IPS-15b (cell line): ENCODE measurements at regions not wholly inside any gene's neighbourhood (a gene's known extent, or its start where the extent isn't known, plus 50 kb on each side); places are given as distances from the start of the nearest gene placed in this dataset.
"Not testable (repeated sequence)": the region's sequence is repeated elsewhere in the genome, so short reads cannot be mapped to it uniquely, and the experiment has no call there.

Source experiments
- H3K27me3 ChIP-seq: one replicate; pipeline ENCODE4 v1.6.1; 2013; ENCODE audit warnings: low read length; ENCODE audit not compliant: control insufficient read depth, insufficient read depth
- H3K36me3 ChIP-seq: one replicate; pipeline ENCODE4 v1.6.1; 2013; ENCODE audit warnings: low read length; ENCODE audit not compliant: control insufficient read depth, insufficient read depth
- H3K4me1 ChIP-seq: one replicate; pipeline ENCODE4 v1.6.1; 2013; ENCODE audit warnings: mild to moderate bottlenecking, low read length; ENCODE audit not compliant: control insufficient read depth, insufficient read depth
- H3K4me3 ChIP-seq: one replicate; pipeline ENCODE4 v1.5.1; 2013; ENCODE audit warnings: low read depth, low read length
- H3K9ac ChIP-seq: one replicate; pipeline ENCODE4 v1.6.1; 2013; ENCODE audit warnings: low read depth, mild to moderate bottlenecking, low read length
- H3K9me3 ChIP-seq: one replicate; pipeline ENCODE4 v1.6.1; 2013; ENCODE audit warnings: mild to moderate bottlenecking, low read length; ENCODE audit not compliant: control insufficient read depth, insufficient read depth

DNA sequence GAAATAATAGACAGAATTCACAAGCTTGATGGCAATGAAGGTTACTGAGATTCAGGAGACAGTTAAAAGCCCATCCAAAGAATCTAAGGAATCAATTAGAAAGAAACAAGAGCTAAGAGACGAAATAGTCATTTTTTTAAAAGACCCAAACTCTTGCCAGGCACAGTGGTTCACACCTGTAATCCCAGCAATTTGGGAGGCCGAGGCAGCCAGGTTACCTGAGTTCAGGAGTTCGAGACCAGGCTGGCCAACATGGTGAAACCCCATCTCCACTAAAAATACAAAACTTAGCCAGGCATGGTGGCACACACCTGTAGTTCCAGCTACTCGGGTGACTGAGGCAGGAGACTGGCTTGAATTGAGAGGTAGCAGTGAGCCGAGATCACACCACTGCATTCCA, 647.2 kb upstream of the TPTE start:
- peaks cover 16% of the 10 kb centered on the region for H3K9me3 ChIP-seq
- not testable (repeated sequence) for H3K9ac ChIP-seq, H3K27me3 ChIP-seq, H3K36me3 ChIP-seq, H3K4me1 ChIP-seq, H3K4me3 ChIP-seq

- H3K4me3 ChIP-seq, H3K9ac ChIP-seq, H3K27me3 ChIP-seq, H3K4me1 ChIP-seq, H3K36me3 ChIP-seq: not testable (repeated sequence)
- peaks cover 28% of the 10 kb centered on the region for H3K9me3 ChIP-seq
Observed at GRCh38 chr21:9881430-9881829, 640.0 kb upstream of the TPTE start.

DNA sequence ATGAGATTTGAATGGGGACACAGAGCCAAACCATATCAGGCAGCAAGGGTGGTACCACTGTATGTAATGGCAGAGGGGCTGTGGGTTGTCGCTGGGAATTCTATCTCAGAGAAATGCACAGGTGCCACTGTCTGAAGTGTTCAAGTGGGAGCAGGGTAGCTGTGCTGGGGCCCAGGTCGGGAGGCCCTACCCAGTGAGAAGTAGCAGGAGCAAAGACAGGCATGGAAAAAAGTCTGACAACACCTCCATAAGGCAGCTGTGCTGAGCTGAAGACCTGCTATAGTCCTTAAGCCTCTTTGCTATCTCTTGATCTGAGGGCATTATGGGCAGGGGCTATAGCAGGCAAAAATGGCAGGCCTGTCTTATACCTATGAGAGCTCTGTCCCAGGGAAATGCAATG, 638.3 kb upstream of the TPTE start:
- H3K9me3 ChIP-seq, result peaks cover 21% of the 10 kb centered on the region
- H3K27me3 ChIP-seq, H3K36me3 ChIP-seq, H3K4me3 ChIP-seq, H3K4me1 ChIP-seq, H3K9ac ChIP-seq: not testable (repeated sequence)

GRCh38 chr21:9883571-9884282, 637.7 kb upstream of the TPTE start:
- not testable (repeated sequence) for H3K4me1 ChIP-seq, H3K4me3 ChIP-seq, H3K36me3 ChIP-seq, H3K27me3 ChIP-seq, H3K9ac ChIP-seq
- H3K9me3 ChIP-seq, result peaks cover 21% of the 10 kb centered on the region

DNA sequence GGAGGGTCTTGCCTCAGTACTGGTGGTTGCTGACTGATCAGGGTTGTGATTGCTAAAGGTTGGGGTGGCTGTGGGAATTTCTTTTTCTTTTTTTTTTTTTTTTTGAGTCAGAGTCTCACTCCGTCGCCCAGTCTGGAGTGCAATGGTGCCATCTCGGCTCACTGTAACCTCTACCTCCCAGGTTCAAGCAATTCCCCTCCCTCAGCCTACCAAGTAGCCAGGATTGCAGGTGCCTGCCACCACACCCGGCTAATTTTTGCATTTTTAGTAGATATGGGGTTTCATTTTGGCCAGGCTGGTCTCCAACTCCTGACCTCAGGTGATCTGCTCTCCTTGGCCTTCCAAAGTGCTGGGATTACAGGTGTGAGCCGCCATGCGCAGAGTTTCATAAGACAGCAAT, 632.9 kb upstream of the TPTE start:
- H3K27me3 ChIP-seq, H3K9ac ChIP-seq, H3K36me3 ChIP-seq, H3K4me3 ChIP-seq, H3K4me1 ChIP-seq: not testable (repeated sequence)
- H3K9me3 ChIP-seq, result peaks cover 16% of the 10 kb centered on the region

GRCh38 chr21:9903579-9903978, 617.8 kb upstream of the TPTE start:
- H3K9ac ChIP-seq, H3K27me3 ChIP-seq, H3K4me1 ChIP-seq, H3K36me3 ChIP-seq, H3K4me3 ChIP-seq: not testable (repeated sequence)
- H3K9me3 ChIP-seq, result peaks cover 15% of the 10 kb centered on the region

DNA sequence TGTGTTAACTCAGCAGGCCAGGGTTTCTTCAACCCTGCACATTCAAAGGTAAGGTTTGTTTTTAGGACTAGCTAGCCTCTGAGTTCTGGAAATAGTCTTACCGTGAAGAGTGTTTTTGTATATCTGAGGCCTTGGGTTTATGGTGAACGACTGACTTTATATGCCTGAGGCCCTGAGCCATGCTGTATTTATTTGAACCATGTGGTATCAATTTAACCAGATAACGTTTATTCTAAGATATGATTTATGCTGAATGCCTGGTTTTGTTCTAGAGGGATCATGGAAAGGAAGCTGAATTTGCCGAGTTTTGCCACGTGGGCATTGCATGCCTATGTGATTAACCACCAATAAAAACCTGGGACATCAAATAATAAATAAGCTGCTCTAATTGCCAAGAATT, 607.2 kb upstream of the TPTE start:
- not testable (repeated sequence) for H3K27me3 ChIP-seq, H3K36me3 ChIP-seq, H3K4me3 ChIP-seq, H3K9ac ChIP-seq, H3K4me1 ChIP-seq
- H3K9me3 ChIP-seq, result peaks cover 14% of the 10 kb centered on the region

GRCh38 chr21:9919446-9919845, 601.9 kb upstream of the TPTE start:
- not testable (repeated sequence) for H3K9me3 ChIP-seq, H3K9ac ChIP-seq, H3K4me3 ChIP-seq, H3K36me3 ChIP-seq, H3K27me3 ChIP-seq, H3K4me1 ChIP-seq

DNA sequence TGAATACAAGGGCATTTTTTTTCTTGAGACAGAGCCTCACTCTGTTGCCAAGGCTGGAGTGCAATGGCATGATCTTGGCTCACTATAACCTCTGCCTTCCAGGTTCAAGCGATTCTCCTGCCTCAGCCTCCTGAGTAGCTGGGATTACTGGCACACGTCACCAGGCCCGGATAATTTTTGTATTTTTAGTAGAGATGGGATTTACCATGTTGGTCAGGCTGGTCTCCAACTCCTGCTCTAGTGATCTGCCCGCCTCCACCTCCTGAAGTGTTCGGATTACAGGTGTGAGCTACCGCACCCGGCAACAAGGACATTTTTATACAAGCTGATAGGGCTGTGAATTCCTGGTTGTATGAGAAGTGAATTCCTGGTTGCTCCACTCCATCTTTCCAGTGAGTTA, 577.7 kb upstream of the TPTE start:
- not testable (repeated sequence) for H3K4me1 ChIP-seq, H3K36me3 ChIP-seq, H3K4me3 ChIP-seq, H3K27me3 ChIP-seq, H3K9ac ChIP-seq
- H3K9me3 ChIP-seq, result peaks cover 42% of the 10 kb centered on the region

DNA sequence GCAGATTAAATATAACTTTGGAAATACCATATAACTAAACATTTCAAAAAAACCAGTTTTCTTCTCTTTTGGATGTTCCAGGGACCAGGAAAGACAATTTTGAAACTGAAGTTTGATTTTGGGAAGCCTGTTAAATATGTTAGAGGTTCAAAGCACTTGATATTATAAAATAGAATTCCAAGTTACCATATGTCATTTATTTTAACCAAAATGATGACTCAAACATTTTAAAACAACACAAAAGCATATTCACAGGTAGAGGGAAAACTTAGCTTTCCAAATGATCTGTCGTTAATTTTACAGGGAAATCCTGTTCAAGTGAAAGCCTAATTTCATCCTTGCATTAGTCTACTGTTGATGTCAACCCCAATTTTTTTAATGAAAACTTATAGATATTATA, 575.3 kb upstream of the TPTE start:
- not testable (repeated sequence) for H3K4me3 ChIP-seq, H3K27me3 ChIP-seq, H3K9ac ChIP-seq, H3K4me1 ChIP-seq, H3K36me3 ChIP-seq
- H3K9me3 ChIP-seq, result peaks cover 48% of the 10 kb centered on the region

- not testable (repeated sequence) for H3K4me1 ChIP-seq, H3K9ac ChIP-seq, H3K36me3 ChIP-seq, H3K27me3 ChIP-seq, H3K4me3 ChIP-seq
- peaks cover 24% of the 10 kb centered on the region for H3K9me3 ChIP-seq
Observed at GRCh38 chr21:9949510-9950289, 571.7 kb upstream of the TPTE start.

- H3K9ac ChIP-seq, H3K27me3 ChIP-seq, H3K4me1 ChIP-seq, H3K4me3 ChIP-seq, H3K36me3 ChIP-seq: not testable (repeated sequence)
- H3K9me3 ChIP-seq, result peaks cover 21% of the 10 kb centered on the region
Observed at GRCh38 chr21:9950363-9950762, 571.0 kb upstream of the TPTE start.
